HG03060 (cell line): ENCODE measurements at regions not wholly inside any gene's neighbourhood (a gene's known extent, or its start where the extent isn't known, plus 50 kb on each side); places are given as distances from the start of the nearest gene placed in this dataset.
"Not testable (repeated sequence)": the region's sequence is repeated elsewhere in the genome, so short reads cannot be mapped to it uniquely, and the experiment has no call there.

Source experiments
- ATAC-seq: cut with Tn5 transposase; IDR thresholded peaks from one replicate; pipeline ENCODE4 v1.9.1; 2021; ENCODE audit warnings: low read depth, moderate number of reproducible peaks; ENCODE audit not compliant: unreplicated experiment

GRCh38 chr4:173669460-173670179 is 139.6 kb upstream of the HAND2 start:
- ATAC-seq = no peak

DNA sequence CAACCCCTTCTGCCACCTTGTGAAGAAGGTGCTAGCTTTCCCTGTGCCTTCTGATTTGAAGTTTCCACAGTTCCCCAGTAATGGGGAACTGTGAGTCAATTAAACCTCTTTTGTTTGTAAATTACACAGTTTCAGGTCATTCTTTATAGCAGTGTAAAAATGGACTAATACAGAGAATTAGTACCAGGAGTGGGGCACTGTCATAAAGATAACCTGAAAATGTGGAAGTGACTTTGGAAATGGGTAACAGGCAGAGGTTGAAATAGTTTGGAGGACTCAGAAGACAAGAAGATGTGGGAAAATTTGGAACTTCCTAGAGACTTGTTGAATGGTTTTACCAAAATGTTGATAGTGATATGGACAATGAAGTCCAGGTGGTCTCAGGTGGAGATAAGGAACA is 131.0 kb upstream of the HAND2 start:
- ATAC-seq = no peak

GRCh38 chr4:173656898-173657297 is 126.9 kb upstream of the HAND2 start:
- no peak for ATAC-seq

DNA sequence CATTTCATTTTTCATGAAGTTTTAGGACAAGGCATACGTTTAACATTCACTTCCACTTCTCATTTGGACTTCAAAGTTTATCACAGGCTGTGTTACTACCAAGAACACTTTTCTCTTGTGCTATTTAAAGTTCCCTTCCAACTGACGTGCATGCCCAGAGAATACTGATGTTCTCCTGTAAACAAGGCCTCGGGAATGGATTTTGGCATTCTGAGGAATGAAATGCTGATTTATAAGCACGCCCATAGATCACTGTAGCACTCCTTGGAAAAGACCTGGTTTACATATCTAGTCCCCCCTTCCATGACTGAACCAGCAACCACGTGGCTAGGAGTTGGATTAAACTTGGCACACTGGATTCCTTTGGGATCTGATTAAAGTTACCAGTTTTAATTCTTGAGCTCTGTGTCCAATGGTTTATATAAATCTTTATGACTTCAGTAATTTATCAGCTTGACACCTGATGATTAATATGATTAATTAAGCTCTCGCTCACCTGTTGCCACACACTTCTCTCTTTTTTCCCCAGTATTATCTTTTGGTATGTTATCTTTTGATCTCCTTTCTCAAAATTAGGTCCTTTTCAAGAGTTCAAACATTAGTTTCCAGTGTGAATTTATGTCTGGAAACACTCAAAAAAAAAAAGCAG is 122.4 kb upstream of the HAND2 start:
- ATAC-seq = no peak

DNA sequence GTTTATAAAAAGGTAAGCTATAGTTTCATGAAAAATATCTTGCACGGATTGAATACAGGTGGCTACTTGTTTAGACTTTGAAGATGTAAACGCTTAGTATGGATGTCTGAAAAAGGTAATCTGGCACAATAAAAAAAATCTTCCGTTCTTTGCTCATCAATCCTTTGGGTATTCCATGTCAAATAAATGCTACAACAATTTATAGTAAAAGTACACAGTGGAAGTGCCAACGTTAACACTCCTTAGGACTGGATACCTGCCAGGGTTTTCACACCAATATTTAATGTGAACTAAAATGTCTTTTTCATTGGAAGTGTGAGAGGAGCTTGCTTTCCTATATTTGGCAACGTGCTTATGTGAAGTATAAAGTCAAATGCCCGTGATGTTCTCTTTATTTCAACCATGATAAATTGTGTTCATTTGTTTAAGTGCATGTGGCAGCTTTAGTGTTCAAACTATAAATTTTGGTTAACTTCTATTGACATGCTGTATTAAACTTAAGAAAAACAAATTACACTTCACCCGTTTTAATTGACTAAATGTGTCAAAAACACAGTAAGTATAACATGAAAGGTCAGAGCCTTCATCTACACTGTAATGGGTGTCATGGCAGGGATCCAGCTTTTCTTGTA is 121.7 kb upstream of the HAND2 start:
- no peak for ATAC-seq

DNA sequence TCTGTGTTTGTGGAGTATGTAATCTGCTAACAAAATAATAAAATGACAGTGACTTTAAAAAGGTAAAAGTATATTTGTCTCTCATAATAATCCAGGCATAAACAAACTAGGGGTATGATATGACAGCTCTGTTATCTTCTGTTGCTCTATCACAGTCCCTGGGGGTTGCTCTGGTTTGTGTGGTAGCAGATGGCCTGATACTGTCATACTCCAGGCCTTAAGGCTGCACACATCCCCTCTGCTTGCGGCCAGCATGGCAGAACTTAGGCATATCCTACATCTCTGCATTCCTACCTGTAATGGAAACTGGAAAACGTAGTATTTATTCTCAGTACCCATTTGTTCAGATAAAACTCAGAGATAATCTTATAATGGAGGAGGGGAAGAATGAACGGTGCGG is 117.9 kb upstream of the HAND2 start:
- no peak for ATAC-seq

GRCh38 chr4:173642509-173642908 is 112.5 kb upstream of the HAND2 start:
- ATAC-seq = no peak

DNA sequence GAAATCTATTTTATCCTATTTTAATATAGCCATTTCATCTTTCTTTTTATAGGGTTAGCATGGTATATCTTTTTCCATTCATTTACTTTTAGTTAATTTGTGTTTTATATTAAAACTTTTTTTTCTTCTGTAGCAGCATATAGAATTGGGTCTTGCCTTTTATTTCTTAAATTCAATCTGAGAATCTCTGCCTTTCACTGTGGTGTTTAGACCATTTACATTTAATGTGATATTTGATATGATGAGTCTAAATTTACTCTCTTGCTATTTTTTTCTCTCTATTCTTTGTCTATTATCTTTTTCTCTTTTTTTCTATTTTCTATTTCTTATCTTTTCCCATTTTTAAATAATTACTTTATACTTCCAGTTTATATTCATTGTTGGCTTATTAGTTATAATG is 105.4 kb upstream of the HAND2 start:
- ATAC-seq = no peak

DNA sequence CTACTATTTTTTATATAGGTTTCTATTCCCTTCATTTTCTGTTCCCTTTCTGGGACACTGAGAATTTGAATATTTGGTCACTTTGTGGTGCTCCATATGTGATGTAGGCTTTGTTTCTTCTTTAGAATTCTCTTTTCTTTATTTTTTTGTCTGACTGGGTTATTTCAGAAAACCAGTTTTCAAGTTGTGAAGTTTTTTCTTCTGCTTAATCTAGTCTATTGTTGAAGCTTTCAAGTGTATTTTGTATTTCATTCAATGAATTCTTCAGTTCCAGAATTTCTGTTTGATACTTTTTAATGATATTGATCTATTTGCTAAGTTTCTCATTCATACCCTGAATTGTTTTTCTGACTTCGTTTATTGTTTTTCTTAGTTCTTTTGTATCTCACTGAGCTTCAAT is 96.2 kb upstream of the HAND2 start:
- no peak for ATAC-seq

- ATAC-seq = not testable (repeated sequence)
These were observed 88.6 kb upstream of the HAND2 start for GRCh38 chr4:173618648-173619047.

GRCh38 chr4:173609158-173609557 is 79.1 kb upstream of the HAND2 start:
- no peak for ATAC-seq

GRCh38 chr4:173608632-173609031 is 78.6 kb upstream of the HAND2 start:
- not testable (repeated sequence) for ATAC-seq

- ATAC-seq = no peak
These were observed 61.7 kb upstream of the HAND2 start for GRCh38 chr4:173591760-173592159.

DNA sequence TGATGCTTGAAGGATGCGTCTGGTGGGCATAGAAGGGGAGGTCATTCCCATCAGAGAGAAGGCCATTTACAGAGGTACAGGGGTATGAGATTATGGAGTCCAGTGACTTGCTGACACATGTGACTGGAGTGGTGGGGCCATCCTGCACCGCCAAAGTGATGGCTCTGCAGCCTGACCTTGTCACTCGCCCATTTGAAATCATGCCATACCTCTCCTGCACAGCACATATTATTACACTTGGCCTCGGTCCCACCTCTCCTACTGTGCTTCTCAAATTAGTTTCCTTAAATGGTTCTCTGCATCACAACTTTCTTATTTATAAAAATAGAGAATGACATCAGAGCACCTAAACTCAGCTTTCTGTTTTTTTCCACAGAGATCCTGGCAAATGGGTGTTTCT is 60.7 kb upstream of the HAND2 start:
- no peak for ATAC-seq

DNA sequence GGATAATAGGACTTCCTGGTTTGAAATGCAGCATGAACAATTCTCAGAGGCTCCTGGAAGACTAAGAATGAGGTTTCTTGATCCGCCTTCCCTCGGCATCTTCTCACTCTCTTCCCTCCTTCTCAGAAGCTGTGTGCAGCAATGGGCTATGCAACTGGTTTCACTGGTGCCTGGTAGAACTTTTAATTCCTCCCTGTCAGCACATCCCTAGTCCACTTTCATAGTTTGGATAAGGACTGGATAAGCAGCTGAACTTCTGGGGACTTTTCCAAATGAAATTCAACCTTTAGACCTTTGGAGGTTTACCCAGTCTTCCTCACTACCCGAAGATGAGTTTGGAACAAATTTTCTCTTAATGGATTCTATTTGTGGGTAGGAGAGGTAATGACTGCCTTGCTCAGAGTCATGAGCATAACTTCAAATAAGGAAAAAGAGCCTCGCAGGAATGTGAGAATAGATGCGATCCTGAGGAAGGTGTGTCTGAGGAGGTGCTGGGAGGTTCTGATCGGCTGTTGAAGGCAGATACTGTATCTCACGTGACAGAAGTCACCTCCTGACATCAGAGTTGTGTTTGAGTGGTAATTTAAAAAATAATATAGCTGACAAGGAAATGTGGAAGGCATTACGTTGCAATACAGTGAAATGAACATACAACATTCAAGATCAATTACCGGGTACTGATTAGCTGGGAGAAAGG is 56.0 kb upstream of the HAND2 start:
- no peak for ATAC-seq

GRCh38 chr4:173584506-173584905 is 54.5 kb upstream of the HAND2 start:
- no peak for ATAC-seq
